Upper lobe of left lung (tissue), 6 donors: ENCODE measurements at regions not wholly inside any gene's neighbourhood (a gene's known extent, or its start where the extent isn't known, plus 50 kb on each side); places are given as distances from the start of the nearest gene placed in this dataset.

ENCODE experiments used
- ATAC-seq, 2 donors: fragments of 200-7000 bp; cut with Tn5 transposase; one replicate each; pipeline ENCODE4 v1.9.1; 2022; ENCODE audit warnings: mild to moderate bottlenecking in 2 of 2, moderate library complexity in 2 of 2; ENCODE audit not compliant: low FRiP score in 2 of 2
- DNase-seq, 2 donors: peaks; one replicate each; pipeline ENCODE4 v3.0.0-alpha.2; 2019 to 2020
- H3K27ac ChIP-seq, 4 donors: fragments of 200-600 bp; sonication (generic); one replicate each; pipeline ENCODE4 v1.5.1; 2016 to 2019
- H3K27me3 ChIP-seq, 4 donors: fragments of 200-600 bp; sonication (generic); one replicate each; pipeline ENCODE4 v1.5.1; 2017 to 2019
- H3K36me3 ChIP-seq, 4 donors: fragments of 200-600 bp; sonication (generic); one replicate each; pipeline ENCODE4 v1.5.1; 2016 to 2019
- H3K4me1 ChIP-seq, 4 donors: fragments of 200-600 bp; sonication (generic); one replicate each; pipeline ENCODE4 v1.5.1; 2018 to 2019
- H3K4me3 ChIP-seq, 4 donors: fragments of 200-600 bp; sonication (generic); one replicate each; pipeline ENCODE4 v1.5.1; 2017 to 2019; ENCODE audit warnings: mild to moderate bottlenecking in 2 of 4, moderate library complexity in 1 of 4
- H3K9me3 ChIP-seq, 4 donors: fragments of 200-600 bp; sonication (generic); one replicate each; pipeline ENCODE4 v1.5.1; 2018 to 2019
- CTCF ChIP-seq, 6 experiments: fragments of 450-650 bp in 4 of 6; fragments of 200-600 bp in 2 of 6; sonication (generic) in 2 of 6; IDR thresholded peaks; one replicate each; pipeline ENCODE4 v1.5.1; 2016 to 2019; ENCODE audit warnings: antibody characterized with exemption in 6 of 6
- EP300 ChIP-seq, 4 donors: sonication (generic); formaldehyde crosslinking; IDR thresholded peaks; one replicate each; pipeline ENCODE4 v1.5.1; 2017; ENCODE audit warnings: antibody characterized with exemption in 4 of 4, control low read depth in 2 of 4
- POLR2A ChIP-seq, 4 donors: fragments of 450-650 bp; IDR thresholded peaks; one replicate each; pipeline ENCODE4 v1.5.1; 2016 to 2017; ENCODE audit warnings: antibody characterized with exemption in 4 of 4, mild to moderate bottlenecking in 2 of 4
- POLR2AphosphoS5 ChIP-seq, 2 donors: sonication (generic); formaldehyde crosslinking; IDR thresholded peaks; one replicate each; pipeline ENCODE4 v1.5.1; 2017; ENCODE audit warnings: antibody characterized with exemption in 2 of 2
- WGBS, 2 donors: methylation state at CpG; one replicate each; pipeline ENCODE4 v1.1.5; 2017 to 2018; 5-methylcytosine and 5-hydroxymethylcytosine counted together
- small RNA-seq, 4 donors: library from RNA; depleted of rRNA; stranded (forward); fragments of <200 nt; gene quantifications; one replicate each; pipeline ENCODE3, GENCODE V24; 2016
- donor health status: DM: no; HTN: no; CAD: no; lungs with moderate emphysema.
- donor health status: DM: no; HTN: yes; CAD: no; lungs with severe emphysema.

DNA sequence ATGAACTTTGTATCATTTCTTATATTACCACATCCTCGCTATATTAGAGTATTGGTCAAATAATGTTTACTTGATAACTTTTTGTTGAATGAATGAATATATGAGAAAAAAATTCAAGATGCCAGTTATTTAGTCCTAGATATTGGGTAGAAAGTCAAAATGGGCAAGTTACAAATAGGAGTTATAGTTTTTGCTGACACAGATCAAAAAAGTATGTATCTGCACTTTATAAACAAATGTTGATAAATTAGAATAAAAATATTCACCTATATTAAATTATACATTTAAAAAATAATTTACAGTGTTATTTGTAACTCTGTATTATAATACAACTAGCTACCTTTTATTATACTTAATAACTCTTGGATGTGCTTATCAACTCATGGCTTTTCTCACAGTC lies 57.8 kb upstream of the NDST4 start:
- H3K27ac ChIP-seq, result no peak overlapping the region
- 86 to 94% methylated on average over 1 of the region's 1 CpG for WGBS, 2 donors
- no peaks in the 10 kb centered on the region for H3K27me3 ChIP-seq
- H3K9me3 ChIP-seq, result no peaks in the 10 kb centered on the region
- ATAC-seq (no peak), DNase-seq (no peak)
- H3K4me3 ChIP-seq, result no peak overlapping the region
- TF ChIP-seq POLR2AphosphoS5 (IDR thresholded peaks at IDR 0.05) (no peak), POLR2A (IDR thresholded peaks at IDR 0.05) (no peak), CTCF (IDR thresholded peaks at IDR 0.05) (no peak)
- no peaks in the 10 kb centered on the region for H3K4me1 ChIP-seq
- H3K36me3 ChIP-seq, result no peaks in the 10 kb centered on the region

- Histone ChIP-seq H3K27me3 (no peaks in the 10 kb centered on the region), H3K9me3 (no peaks in the 10 kb centered on the region), H3K4me3 (no peak overlapping the region), H3K27ac (no peak overlapping the region), H3K36me3 (no peaks in the 10 kb centered on the region), H3K4me1 (no peaks in the 10 kb centered on the region)
- ATAC-seq, result no peak
- TF ChIP-seq POLR2A (IDR thresholded peaks at IDR 0.05), result no peak
- no peak for TF ChIP-seq POLR2AphosphoS5 (IDR thresholded peaks at IDR 0.05)
- no peak for TF ChIP-seq CTCF (IDR thresholded peaks at IDR 0.05)
- no peak for TF ChIP-seq EP300 (IDR thresholded peaks at IDR 0.05)
- no peak for DNase-seq
Measured at GRCh38 chr4:115165503-115165902, 52.1 kb upstream of the NDST4 start.

Small RNAs in the stretch of these regions (small RNA-seq; reads per million reads assigned to genes)
- 0 reads per million in 4 donors for gene RNU6-119P
